SIG-M5 treated with dmso at 0.1 percent for 504 hours (cell line): ENCODE measurements at regions not wholly inside any gene's neighbourhood (a gene's known extent, or its start where the extent isn't known, plus 50 kb on each side); places are given as distances from the start of the nearest gene placed in this dataset.

Experiments
- DNase-seq: peaks from one replicate; lab custom pipeline; 2025; ENCODE audit not compliant: unreplicated experiment; lab: John Stamatoyannopoulos, UW

DNA sequence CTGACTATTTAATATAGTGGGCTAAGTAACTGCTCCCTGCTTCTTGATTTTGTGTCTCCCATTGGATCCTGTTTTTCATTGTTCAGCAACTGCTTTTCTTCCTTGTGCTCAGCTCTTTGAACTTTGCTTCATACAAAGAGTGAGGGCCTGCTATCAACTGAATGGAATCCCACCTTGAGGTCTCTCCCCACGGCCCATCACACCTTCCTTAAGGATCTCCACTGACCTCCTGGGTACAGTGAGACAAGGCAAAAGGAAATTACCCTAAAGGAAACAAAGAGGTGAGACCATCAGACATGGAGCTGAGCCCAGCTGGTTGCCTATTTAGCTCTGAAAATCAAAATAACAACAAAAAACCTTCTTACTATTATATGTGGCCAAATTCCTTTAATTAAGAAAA, 91.3 kb upstream of the RPL34 start:
- DNase-seq, result no peak

DNA sequence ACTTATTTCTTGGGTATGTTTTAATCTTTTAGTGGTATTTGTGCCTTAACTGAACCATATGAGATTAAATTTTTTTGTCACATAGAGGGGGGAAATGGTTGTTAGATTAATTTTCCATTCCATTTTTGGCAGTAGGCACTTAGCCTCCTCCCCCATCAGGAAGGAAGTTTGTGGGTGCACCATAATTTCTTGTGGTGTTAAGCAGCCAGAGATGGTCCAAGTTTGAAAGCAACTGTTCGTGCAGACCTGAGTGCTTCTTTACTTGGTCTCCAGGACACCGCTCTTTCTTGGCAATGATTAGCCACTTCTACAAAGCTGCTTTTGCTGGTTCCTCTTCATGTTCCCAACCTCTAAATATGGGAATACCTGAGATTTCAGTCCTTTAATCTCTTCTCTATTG, 92.7 kb upstream of the RPL34 start:
- DNase-seq, result no peak

DNA sequence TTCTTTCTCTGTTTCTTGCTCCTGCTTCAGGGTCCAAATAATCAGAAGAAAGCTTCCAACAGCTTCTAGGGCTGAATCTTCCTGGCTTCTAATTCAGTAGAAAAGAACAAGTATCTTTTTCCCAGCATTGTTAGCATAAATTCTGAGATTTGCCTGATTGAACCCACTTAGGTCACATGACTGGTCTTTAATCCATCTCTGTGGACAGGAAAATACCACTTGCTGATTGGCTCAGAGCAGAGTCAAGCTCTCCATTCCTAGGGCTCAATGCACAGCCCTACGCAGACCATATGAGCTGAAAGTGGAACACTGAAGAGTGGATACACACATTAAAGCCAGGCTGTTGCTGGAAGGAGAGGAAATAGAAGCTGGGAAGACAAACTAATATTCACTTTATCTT, 99.6 kb upstream of the RPL34 start:
- DNase-seq, result no peak

DNA sequence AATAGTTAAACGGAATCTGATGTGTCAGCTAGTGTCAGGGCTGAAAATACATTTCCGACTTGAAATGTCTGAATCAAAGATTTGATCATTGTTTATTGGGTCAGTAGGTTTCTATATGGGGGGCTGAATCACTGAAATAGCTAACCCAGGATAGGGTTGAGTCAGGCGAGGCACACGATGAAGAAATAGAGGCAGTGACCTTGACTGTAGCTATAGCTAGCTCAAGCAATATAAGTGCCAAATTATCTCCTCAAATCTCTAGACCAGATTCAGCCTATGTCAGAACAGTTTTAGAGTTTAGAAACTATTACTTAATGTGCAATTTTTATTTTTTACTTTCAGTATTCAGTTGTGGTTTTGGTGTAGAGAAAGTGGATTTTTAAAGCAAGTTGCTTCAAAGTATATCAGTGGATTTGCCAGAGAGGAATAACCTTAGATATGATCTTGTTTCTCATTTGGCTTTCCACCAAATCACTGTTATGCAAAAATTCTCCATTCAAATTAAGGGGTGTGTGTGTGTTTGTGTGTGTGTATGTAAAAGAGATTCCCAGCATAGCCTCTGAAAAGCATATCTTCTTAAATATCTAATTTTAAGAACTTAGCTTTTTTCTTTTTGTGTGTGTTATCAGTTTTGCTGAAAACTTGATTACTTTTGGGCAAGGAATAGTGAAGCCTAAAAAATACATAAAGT, 100.3 kb upstream of the RPL34 start:
- no peak for DNase-seq

DNA sequence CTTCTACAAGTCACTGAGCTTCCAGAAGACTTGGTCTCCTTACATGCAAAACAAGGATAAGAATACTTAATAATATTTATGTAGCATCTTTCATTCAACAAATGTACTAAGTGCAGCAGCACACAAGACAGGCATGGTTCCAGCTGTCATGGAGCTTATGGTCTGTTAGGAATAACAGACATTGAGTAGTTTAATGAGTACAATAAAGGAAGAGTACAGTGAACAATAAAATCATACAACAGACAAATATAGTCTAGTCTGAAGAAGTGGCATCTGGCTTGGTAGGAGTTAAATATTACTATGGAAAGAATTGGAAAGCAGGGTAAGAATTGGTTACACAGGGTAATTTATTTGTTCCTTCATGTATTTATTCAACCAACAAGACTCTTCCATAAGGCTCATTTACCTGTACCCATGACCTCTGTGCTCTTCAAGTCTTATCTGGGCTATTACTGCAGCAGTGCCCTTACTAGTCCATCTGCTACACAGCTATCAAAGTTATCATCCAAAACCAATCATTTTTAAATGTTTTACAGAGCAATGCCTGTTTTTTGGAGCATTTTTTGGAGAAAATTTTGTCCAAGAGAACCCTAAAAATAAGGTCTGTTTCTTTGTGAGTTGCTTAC, 101.1 kb upstream of the RPL34 start:
- DNase-seq, result no peak

DNA sequence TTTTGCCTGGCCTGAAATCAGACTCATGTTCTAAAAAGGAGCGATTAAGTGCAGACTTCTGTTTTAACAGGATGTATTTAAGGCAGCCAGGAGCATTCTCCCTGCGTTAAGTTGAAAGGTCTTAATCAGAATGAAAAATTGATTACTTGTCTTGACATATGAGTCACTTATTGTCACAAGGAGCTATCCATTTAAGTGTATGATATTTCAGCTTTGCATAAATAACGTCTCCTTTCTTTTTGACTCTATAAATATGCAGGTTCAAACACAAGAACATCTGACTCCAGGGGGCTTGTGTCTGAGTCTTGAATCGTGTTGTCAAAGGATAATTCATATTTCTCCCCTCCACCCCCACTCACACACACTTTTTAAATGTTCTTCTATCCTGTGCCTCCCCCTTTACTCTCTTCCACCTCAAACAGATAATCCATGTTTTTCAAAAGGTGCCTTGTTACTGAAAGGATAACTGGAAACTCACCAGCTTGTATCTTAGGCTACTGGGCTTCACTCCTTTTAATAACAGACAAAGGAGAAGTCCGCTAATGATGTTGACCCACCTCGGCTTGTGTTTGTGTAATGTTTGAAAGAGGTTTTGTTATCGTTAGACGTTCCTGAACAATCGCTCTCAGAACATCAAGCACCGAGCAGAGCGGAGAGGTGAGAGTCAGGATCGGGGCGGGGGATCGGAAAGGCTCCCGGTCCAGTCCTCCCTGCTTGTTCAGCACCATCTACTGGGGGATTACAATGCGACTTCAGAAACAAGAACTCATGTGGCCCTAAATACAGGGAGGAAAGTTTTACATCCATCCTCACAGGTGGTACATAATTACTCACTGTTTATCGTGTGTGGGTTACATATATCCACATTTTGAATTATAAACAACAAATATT, 107.5 kb upstream of the RPL34 start:
- peak; percentile 16 for DNase-seq

DNA sequence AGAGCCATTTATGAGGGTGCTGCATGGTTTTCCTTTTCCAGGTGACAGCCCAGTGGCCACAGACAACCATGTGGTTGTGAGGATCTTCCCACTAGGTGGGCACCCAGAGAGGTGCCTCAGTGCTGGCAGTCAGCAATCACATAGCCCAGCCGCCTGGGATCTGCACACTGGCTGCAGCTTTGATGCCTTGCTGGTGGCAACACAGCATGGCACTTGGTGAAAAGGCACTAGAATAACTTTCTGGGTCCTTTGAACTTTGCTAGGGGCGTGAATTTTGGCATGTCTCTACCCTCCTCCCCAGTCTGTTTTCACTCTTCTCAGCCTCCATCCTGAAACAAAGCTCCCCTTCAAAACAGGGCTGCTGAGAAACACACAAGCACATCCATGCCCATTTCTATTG, 108.8 kb upstream of the RPL34 start:
- no peak for DNase-seq

DNA sequence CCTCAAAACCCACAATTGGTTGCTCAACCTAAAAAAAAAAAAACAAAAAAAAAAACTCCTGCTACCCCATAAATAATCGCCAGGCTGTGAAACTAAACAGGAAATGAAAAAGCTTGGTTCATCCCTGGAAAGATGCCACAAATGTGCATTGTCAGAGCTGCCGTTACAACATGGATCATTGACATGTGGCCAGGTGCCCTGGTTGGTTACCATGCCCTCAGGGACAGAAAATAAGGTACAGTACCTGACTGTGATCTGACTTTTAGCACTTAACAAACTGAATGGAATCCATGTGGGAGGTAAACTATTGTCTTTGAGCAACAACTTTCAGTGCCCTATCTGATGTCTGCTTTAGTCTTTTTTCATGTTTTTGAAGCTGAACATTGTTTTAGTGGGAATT, 118.0 kb upstream of the RPL34 start:
- DNase-seq, result no peak

DNA sequence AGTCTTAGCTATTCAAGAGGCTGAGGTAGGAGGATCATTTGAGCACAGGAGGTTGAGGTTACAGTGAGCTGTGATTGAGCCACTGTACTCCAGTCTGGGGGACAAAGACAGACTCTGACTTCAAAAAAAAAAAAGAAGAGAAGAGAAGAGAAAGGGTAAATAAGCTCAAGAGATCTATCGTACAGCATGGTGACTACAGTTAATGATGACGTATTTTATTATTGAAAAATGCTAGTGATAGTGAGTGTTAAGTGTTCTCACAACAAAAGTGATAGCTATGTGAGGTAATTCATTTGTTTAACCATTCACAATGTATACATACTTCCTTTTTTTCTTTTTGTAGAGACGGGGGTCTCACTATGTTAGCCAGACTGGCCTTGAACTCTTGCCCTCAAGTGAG, 121.5 kb upstream of the RPL34 start:
- no peak for DNase-seq

DNA sequence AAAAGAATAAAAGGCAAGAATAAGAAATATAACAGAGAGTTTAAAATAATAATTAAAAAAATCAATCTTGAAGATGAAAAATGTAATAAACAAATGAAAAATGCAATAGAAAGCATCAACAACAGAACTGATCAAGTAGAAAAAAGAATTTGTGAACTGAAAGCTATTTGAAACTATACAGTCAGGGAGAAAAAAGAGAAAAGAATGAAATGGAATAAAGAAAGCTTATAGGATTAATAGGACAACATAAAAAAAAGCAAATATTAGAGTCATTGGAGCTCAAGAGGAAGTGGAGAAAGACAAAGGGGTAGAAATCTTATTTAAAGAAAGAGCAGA, 126.8 kb upstream of the RPL34 start:
- DNase-seq, result no peak

DNA sequence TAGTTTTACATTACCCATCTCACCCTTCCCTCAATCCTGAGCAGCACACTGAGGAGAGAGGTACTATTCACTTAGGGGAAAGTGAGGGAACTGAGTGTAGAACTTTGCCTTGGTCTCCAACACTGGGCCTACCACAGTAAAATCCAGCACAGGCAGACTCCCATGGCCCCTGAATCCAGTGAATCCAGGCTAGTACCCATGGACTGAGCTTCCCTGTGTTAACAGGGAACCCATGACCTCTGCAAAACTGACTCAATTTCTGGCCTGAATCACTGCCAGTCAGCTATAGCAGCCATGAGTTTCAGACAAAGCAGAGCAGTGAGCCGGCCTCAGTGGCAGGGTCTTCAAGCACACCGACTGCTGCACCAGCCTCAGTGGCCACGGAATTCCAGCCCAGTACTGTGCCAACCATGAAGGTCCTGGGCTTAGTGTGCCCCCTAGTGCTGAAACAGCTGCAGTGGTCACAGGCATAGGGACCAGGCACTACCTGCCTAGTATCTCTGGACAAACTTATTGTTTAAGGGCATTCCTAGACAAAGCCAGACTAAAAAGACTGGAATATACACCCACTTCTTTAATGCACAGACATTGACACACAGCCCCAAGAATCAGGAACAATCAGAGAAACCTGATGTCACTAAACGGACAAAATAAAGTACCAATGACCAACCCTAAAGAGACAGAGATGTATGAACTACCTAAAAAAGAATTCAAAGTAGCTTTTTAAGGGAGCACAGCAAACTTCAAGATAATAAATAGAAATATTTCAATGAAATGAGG, 127.4 kb upstream of the RPL34 start:
- peak; percentile 5 for DNase-seq

DNA sequence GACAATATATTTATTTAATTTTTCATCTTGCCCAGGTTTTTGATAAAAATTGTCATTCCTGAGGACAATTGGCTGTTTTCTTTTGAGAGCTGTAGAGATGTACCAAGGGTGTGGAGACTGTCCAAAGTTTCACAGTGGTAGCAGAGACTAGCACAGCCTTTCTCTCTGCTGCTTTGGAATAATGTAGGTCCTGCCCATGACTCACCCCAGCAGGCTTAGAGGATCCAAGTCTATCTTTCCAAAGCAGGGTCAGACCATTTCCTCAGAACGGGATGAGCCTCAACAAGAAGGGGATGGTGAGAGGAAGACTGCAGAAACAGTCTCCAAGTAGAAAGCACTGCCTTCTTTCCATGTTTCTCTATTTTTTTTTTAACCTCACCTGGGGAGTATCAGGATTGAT, 131.5 kb upstream of the RPL34 start:
- no peak for DNase-seq

DNA sequence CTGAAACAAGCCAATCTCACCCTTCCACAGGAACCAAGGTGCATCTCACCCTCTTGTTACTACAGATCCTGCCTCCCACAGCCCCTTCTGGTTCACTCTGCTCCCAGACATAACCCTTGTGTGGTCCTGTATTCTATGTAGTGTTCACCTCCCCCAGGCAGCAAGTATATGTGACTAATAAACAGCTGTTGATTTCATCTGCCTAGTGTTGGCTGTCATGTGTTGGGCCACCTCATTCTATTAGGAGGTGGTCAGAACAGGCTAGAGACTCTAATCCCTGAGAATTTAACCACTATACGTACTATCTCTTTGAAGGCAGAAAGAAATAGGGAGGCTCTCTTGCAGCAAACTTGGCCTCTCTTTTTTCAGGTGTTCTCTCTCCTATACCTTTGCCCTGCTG, 134.3 kb upstream of the RPL34 start:
- DNase-seq, result no peak

DNA sequence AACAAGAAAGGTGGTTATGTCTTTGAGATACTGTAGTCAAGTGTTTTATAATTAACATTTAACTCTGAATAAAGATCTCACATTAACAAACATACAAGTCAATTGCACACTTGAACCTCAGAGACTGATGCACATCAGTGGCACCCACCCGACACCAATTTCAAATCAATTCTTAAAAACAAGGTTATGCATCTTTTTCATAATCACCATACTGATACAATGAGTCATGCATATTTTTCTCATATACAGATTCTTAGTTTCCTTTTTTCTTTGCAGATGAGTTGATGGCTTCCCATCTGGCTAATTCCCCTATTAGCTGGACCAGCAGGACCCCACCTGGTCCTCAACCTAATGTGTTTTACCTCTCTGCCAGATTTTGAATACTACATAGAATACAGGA, 136.2 kb upstream of the RPL34 start:
- DNase-seq, result no peak

DNA sequence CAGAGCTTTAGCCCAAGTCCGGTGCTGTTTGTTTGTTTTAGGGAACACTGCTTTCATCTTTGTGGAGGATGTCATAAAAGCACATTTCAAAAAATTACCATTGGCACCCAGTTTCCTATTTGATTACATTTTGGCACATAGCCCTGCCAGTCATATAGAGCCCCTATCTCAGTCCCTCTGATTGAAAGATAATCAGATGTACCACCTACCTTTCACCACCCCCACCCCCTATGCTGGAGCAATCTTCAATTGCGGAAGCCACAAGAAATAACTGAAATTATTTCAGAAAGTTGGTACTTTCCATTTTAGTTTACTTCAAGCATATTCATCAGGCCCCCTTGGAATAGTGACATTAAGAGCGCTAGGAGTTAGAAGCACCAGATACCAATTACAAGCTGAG, 136.7 kb upstream of the RPL34 start:
- DNase-seq, result no peak

DNA sequence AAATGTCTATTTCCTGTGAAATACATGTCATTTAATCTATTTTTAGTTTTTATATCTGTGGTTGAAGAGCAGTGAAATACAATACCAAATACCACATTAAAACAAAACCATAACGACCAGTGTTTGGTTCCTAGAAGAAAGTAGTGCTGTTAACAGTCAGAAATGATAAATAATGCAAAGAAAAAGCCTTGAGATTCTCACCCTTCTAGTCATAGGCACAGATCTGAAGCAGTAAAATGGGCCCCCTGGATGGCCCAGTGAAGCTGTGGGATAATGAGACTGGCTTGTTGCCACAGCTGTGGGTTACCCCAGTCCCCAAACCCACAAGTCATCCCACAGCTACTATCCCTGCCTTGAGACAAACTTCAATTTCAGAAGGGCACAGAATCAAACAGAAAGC, 137.3 kb upstream of the RPL34 start:
- no peak for DNase-seq

DNA sequence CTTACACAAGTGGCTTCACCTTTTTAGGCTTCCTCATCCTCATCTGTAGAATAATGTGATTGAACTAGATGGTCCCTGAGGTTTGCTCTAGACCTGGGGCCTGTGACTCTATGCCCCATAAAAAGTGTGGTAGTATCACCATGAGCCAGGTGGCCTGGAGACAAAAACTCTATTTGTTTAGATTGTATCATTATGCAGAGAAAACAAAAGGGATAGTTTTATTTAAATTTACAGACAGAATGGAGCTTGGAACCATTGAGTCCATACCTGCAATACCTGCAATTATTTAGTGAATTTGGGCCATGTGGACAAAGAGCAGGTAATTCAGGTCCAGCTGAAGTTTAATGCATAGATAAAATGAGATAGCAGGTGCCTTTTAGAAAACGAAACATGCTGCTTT, 139.5 kb upstream of the RPL34 start:
- DNase-seq, result no peak

DNA sequence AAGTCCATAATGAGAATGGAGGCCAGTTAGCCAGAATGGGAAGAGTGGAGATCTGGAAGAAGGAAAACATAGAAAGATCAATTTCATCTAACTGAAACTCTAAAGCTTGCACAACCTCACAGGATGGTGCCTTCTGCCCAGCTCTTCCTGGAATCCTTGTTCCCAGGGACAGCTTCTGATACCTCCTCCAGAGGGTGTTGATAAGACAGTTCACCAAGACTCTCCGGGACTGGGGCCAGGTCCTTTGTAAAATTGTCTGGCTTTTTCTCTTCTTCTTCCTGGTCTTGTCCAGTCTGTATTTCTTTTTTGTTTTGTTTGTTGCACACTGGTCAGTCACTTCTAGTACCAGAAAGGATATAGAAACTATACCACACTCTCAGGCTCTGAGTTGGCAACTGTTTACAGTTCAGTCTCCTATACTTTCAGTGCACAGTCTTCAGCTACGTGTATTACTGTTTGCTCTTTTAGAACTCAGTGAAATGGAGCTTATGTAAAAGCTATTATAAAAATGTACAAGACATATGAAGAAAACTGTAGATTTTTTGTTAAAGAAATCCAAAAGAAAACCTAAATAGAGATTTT, 142.8 kb upstream of the RPL34 start:
- DNase-seq, result no peak

DNA sequence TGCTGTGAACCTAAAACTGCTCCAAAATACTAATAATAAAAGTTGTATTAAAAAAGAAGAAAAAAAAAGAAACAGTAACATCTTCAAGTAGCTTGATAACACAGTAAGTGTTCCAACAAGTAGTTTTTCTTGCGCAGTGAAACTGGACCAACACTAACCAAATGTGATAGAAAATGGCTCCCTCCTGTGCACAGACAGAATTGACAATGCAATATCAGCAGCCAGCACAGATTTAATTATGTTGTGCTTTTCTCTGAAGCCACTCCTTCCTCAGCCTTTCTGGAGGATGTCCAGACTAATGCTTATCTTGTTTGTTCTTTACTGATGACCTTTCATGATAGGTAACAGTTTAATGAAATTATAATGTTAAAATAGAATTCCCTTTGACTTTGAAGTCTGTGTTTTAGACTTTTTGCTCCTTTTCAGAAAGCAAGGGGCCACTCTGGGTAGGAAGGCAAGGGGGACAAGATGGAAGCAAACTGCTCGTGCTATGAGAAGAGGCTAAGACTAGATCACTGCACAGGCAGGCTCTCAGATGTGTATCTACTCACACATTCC, 147.1 kb upstream of the RPL34 start:
- DNase-seq, result no peak

DNA sequence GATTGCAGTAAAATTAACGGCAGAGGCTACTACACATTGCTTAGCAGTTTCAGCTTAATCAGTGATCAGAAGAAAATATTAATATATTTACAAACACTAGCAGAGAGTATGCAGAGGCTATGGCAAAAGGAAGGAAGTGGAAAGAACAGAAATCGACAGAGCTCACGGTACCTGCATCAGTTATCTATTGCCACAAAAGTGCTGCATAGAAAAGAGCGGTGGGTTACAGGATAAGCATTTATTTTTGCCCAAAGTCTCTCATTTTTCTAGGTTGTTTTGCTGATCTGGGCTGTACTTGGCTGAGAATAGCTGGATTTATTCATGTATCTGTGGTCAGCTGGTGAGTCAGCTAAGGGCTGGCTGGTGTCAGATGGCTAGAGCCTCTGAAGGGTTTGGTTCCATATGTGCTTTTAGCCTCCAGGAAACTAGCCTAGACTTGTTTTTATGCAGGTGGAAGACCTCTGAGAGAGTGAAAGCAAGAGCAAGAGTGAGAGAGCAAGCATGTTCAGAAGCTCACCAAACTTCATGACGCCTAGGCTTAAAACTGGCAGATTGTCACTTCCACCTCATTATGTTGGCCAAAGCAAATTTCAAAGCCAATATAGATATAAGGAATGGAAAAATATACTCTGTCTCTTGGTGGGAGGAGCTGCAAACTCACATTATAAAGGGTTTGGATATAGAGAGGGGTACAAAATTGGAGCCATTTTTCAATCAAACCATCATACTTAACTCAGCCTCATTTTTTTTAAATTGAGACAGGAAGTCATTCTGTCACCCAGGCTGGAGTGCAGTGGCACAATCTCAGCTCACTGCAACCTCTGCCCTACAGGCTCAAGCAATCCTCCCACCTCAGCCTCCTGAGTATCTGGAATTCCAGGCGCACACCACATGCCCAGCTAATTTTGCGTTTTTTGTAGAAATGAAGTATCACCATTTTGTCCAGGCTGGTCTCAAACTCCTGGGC, 153.2 kb upstream of the RPL34 start:
- no peak for DNase-seq
